AG08396 (cell line): ENCODE measurements at regions not wholly inside any gene's neighbourhood (a gene's known extent, or its start where the extent isn't known, plus 50 kb on each side); places are given as distances from the start of the nearest gene placed in this dataset.
"Not testable (repeated sequence)": the region's sequence is repeated elsewhere in the genome, so short reads cannot be mapped to it uniquely, and the experiment has no call there.

Experiments used
- DNase-seq: peaks from one replicate; pipeline ENCODE4 v3.0.0; 2012; ENCODE audit warnings: low spot score, mixed read lengths

DNA sequence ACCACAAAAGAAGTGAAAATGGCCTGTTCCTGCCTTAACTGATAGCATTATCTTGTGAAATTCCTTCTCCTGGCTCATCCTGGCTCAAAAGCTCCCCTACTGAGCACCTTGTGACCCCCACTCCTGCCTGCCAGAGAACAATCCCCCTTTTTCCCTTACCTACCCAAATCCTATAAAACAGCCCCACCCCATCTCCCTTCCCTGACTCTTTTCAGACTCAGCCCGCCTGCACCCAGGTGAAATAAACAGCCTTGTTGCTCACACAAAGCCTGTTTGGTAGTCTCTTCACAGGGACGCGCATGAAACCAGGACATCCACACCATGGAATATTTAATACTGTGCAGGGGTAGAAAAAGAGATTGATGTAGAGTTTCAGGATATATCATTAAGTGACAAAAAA is 1677.0 kb downstream of the C4orf33 start:
- DNase-seq, result not testable (repeated sequence)

- peak; percentile 4 for DNase-seq
Observed at GRCh38 chr4:130808492-130808891, 1712.5 kb downstream of the C4orf33 start.

DNA sequence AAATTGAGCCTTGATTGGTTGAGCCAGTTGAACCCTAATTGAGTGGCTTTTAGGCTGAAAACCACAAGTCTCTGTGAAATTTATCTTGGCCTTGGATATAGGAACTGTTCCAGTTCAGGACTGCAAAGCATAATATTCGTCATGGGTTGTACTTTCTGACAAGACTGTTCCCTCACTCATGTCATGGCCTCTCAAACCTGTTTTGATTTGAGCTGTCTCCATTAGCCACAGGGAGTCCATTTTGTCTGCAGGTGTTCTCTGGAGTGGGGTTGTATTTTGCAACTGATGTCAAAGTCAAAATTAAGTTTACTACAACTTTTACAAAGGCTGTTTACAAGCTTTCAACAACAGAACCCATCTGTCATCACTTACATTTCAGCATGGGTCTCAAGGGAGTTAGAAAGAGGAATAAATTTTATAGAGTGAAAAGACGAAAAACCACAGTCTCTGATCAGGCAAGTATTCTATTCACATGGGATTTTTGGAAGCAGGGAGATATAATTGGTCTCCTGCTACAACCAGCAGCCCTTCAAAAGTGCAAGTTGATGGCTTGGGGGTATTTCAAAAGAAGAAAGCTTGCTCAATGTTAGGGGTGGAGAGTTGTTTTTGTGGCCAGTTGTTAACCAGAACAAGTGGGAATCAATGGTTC is 1716.3 kb downstream of the C4orf33 start:
- DNase-seq, result no peak

DNA sequence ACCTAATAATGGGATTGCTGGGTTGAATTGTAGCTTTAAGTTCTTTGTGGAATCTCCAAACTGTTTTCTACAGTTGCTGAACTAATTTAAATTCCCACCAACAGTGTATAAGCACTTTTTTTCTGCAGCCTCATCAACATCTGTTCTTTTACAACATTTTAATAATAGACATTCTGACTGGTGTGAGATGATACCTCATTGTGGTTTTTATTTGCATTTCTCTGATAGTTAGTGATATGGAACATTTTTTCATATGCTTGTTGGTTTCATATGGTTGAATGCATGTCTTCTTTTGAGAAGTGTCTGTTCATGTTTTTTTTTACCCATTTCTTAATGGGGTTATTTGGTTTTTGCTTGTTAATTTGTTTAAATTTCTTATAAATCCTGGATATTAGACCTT is 1718.9 kb downstream of the C4orf33 start:
- no peak for DNase-seq

GRCh38 chr4:130820448-130820847 is 1724.5 kb downstream of the C4orf33 start:
- no peak for DNase-seq

- DNase-seq, result no peak
Observed at GRCh38 chr4:130825284-130825683, 1729.3 kb downstream of the C4orf33 start.

- DNase-seq, result no peak
Observed at GRCh38 chr4:130850019-130850524, 1754.1 kb downstream of the C4orf33 start.

DNA sequence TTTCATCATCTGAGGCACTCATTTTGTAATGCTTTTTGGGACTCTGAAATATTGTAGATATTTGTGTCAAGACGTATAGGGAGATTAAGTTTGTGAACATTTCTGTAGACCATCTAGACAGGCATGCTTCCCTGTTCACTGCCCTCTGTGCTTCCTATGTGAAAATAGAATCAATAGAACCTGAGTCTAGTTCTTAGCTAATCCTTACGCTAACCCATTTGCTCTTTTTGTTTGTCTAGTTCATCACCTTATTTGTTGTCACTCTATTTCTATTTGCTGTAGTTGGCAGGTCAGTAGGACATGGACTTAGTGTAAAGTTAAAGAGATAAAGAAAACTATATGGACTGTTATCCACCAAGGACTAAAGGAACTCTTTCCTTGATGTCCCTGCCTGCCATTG is 1755.2 kb downstream of the C4orf33 start:
- DNase-seq, result no peak

DNA sequence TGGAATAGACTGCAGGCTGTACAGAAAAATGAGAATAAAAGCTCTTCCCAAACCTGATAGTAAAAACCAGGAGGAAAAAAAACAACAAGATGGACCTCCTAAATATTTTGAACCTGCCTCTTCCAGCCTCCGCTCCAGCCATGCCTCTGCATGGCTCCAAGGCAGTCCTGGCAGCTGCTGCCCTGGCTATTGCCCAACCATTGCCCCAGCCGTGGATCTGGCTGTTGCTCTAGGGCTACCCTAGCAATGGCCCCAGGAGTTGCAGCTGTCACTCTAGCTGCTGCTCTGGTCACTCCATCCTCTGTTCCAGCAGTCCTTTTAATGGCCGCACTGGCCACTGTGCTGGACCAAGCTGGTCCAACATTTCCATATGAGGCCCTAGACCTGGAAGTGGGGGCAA is 1756.0 kb downstream of the C4orf33 start:
- no peak for DNase-seq

DNA sequence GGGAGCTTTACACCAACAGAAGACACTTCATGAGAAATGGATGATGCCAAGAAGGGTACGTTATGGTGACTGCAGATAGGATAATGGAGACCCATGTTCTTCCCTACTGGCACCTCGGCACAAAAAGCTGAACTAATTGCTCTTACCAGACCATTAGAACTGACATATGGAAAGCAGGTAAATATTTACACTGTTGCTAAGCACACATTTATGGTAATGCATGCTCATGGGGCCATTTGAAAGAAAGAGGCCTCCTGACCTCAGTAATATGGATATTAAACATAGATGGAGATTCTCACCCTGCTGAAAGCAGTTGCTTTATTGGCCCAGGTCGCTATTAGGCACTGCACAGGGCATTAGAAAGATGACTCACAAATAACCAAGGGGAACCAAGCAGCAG is 1759.6 kb downstream of the C4orf33 start:
- no peak for DNase-seq

DNA sequence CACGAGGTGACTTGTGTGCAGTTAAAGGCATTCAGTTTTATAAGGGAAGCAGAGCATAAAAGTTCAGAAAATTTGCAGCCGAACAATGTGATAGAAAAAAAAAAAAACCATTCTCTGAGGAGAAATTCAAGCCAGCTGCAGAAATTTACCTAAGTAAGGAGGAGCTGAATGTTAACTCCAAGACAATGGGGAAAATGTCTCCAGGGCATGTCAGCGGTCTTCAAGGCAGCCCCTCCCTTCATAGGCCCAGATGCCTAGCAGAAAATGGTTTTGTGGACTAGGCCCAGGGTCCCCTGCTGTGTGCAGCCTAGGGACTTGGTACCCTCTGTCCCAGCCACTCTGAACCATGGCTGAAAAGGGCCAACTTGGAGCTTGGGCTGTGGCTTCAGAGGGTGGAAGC is 1764.0 kb downstream of the C4orf33 start:
- no peak for DNase-seq

GRCh38 chr4:130896920-130897319 is 1801.0 kb downstream of the C4orf33 start:
- DNase-seq, result no peak

GRCh38 chr4:130901321-130901720 is 1805.4 kb downstream of the C4orf33 start:
- no peak for DNase-seq

- DNase-seq, result no peak
Observed at GRCh38 chr4:130922955-130923354, 1827.0 kb downstream of the C4orf33 start.

- no peak for DNase-seq
Observed at GRCh38 chr4:130955520-130955919, 1859.6 kb downstream of the C4orf33 start.

DNA sequence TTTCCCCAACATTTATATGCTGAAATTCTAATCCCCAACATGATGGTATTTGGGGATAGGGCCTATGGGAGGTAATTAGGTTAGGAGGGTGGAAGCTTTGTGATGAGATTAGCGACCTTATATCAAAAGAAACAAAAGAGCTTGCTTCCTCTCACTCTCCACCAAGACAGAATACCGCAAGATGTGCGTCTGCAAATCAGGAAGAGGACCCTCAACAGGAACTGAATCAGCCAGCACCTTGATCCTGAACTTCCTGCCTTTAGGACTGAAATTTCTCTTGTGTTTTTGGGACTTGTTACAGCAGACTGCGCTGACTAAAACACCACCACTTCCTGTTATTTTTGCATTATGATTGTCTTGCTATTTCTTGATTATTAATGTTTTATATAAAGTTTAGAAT is 1889.4 kb downstream of the C4orf33 start:
- DNase-seq, result no peak

- DNase-seq, result no peak
Observed at GRCh38 chr4:130995988-130996387, 1900.0 kb downstream of the C4orf33 start.

DNA sequence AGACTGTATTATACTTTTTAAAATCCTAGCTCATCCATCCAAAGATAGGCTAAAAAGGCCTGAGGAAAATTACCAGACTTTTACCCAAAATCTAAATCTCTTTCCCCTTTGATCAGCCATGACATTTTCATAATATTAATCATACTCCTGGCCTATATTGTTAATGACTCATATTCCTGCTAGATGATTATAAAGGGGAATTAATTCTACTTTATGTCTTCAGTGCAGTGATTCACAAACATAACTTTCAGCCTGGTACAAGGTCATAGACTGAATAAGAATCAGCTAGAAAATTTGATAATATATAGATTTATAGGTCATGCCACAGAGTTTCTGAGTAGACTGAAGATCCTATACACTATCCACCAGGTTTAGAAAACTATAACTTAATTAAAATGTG is 1905.4 kb downstream of the C4orf33 start:
- no peak for DNase-seq

DNA sequence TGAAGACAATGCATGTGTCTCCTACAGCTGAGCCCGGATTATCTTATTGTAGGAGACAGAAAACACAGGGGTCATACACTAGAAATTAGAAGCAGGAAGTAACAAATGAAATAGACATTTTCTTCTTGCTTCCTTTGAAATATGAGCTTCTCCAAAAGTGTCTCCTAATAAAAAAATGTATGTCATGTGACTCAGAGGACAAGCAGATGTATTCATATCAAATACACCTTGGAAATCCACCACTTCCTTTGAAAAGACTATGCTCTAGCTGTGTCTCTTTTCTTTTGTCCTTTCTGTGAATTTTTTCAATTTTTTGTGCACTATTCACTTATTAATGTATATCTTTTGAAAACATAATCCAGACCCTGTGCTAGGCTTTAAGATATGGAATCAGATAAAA is 1906.2 kb downstream of the C4orf33 start:
- DNase-seq, result no peak

DNA sequence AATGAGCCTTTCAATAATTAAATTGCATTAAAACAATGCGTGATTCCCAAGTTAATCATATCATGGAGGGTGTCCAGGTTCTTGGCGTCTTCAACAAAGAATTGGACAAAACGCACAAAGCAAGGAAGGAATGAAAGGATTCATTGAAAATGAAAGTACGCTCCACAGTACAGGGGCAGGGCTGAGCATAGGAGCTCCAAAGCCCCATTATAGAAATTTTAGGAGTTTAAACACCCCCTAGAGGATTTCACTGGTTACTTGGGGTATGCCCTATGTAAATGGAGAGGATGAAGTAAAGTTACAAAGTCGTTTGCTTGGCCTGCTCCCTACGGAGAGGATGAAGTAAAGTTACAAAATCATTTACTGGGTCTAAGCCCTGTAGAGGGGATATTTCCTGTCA is 1910.4 kb downstream of the C4orf33 start:
- no peak for DNase-seq

- not testable (repeated sequence) for DNase-seq
Observed at GRCh38 chr4:131011961-131012360, 1916.0 kb downstream of the C4orf33 start.

- DNase-seq, result no peak
Observed at GRCh38 chr4:131013226-131013625, 1917.3 kb downstream of the C4orf33 start.

GRCh38 chr4:131026771-131027170 is 1930.8 kb downstream of the C4orf33 start:
- no peak for DNase-seq

DNA sequence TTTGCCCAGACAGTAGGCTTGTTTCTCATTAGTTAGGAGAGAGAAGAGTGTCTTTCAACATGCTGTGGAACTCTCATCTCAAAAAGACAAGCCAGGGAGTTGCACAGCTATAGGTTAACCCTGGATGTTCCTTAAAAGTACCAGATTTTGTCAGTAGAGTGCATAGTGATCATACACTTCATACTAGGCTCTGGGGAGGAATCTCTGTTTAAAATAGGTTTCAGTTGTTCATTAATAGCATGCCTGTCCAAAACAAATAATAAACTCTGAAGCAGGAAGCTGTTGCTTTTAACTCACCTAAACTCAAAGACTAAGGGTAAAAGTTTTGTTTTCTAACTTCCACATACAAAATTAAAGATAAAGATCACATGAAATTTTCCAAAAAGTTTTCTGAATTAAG is 1948.4 kb downstream of the C4orf33 start:
- DNase-seq, result no peak
